K562 (cell line): ENCODE measurements at regions not wholly inside any gene's neighbourhood (a gene's known extent, or its start where the extent isn't known, plus 50 kb on each side); places are given as distances from the start of the nearest gene placed in this dataset.

Source experiments
- ATAC-seq: fragments of 200-7000 bp; cut with Tn5 transposase; 3 replicates; pipeline ENCODE4 v1.9.1; 2020; ENCODE audit warnings: moderate library complexity
- BruUV-seq: library from RNA; stranded (reverse); fragments of 400-500 nt; replicated peaks from 2 replicates; lab custom pipeline; 2021; lab: Mats Ljungman, UMichigan
- CTCF ChIA-PET: fragments of 300-600 bp; formaldehyde crosslinking; extraction: SDS; loops from one replicate; lab custom pipeline; 2021; ENCODE audit warnings: low intra/inter-chr PET ratio; lab: Yijun Ruan, JAX
- POLR2A ChIA-PET: fragments of 300-600, 350-650 bp; sonication (Branson Sonifier 250); formaldehyde crosslinking; extraction: SDS; loops from one replicate; lab custom pipeline; 2021; ENCODE audit warnings: antibody characterized with exemption, inconsistent platforms; lab: Yijun Ruan, JAX
- DNase-seq, 4 experiments: peaks; one replicate each; pipeline versions ENCODE4 v3.0.0 to v3.0.0-alpha.2; 2011 to 2018; ENCODE audit warnings: low spot score in 3 of 4, mixed read lengths in 3 of 4; ENCODE audit errors: extremely low read depth in 1 of 4
- FAIRE-seq: peaks from 2 replicates; lab custom pipeline; 2011; peaks lifted over from hg19 to GRCh38; lab: Jason Lieb, UNC
- H2AFZ ChIP-seq: 2 replicates; pipeline ENCODE4 v1.6.0; 2011; ENCODE audit warnings: low read depth, low read length, control low read depth, inconsistent platforms
- H3K27ac ChIP-seq: fragments of 200-600 bp; 3 replicates; pipeline ENCODE4 v1.8.0; 2011; ENCODE audit warnings: low read depth, mild to moderate bottlenecking, control low read depth, inconsistent platforms, low read length, moderate library complexity, mixed read lengths; ENCODE audit errors: extremely low read depth
- H3K27me3 ChIP-seq, 2 experiments: fragments of 300-600 bp in 1 of 2; 2 replicates in 1 of 2; 3 replicates in 1 of 2; pipeline versions ENCODE4 v1.6.0 to v1.8.0; 2011; ENCODE audit warnings: inconsistent platforms in 2 of 2, low read length in 2 of 2, mild to moderate bottlenecking in 1 of 2, mixed read lengths in 1 of 2, moderate library complexity in 1 of 2; ENCODE audit not compliant: control insufficient read depth in 2 of 2, insufficient read depth in 2 of 2
- H3K36me3 ChIP-seq: fragments of 300-600 bp; 3 replicates; pipeline ENCODE4 v1.8.0; 2011; ENCODE audit warnings: mild to moderate bottlenecking, low read length, inconsistent platforms; ENCODE audit not compliant: control insufficient read depth, insufficient read depth
- H3K4me1 ChIP-seq, 2 experiments: fragments of 200-600 bp in 1 of 2; replicated peaks in 1 of 2; 2 replicates in 1 of 2; 3 replicates in 1 of 2; pipeline versions ENCODE4 v1.5.1 to v1.8.0; 2011; ENCODE audit warnings: inconsistent platforms in 2 of 2, low read length in 2 of 2, mild to moderate bottlenecking in 1 of 2, mixed read lengths in 1 of 2, moderate library complexity in 1 of 2; ENCODE audit not compliant: control insufficient read depth in 2 of 2, insufficient read depth in 2 of 2
- H3K4me2 ChIP-seq: 2 replicates; pipeline ENCODE4 v1.6.1; 2011; ENCODE audit warnings: low read length, control low read depth, inconsistent platforms, mixed read lengths; ENCODE audit not compliant: insufficient read depth
- H3K4me3 ChIP-seq: fragments of 200-600 bp; sonication (generic), shearing (Covaris generic); 2 replicates; pipeline ENCODE4 v1.5.1; 2016; ENCODE audit warnings: control low read depth, inconsistent platforms
- H3K79me2 ChIP-seq: fragments of 200-600 bp; 3 replicates; pipeline ENCODE4 v1.8.0; 2011; ENCODE audit warnings: low read length, inconsistent platforms; ENCODE audit not compliant: control insufficient read depth, insufficient read depth
- H3K9ac ChIP-seq, 2 experiments: 2 replicates each; pipeline versions ENCODE4 v1.6.0 to v1.6.1; 2011; ENCODE audit warnings: low read depth in 2 of 2, low read length in 2 of 2, control low read depth in 1 of 2, inconsistent platforms in 1 of 2, mild to moderate bottlenecking in 1 of 2, mixed read lengths in 1 of 2; ENCODE audit not compliant: insufficient read depth in 1 of 2
- H3K9me1 ChIP-seq: one replicate; pipeline ENCODE4 v1.6.0; 2011; ENCODE audit warnings: inconsistent platforms, mild to moderate bottlenecking, low read length, moderate library complexity; ENCODE audit not compliant: control insufficient read depth, insufficient read depth
- H3K9me3 ChIP-seq: replicated peaks from 2 replicates; pipeline ENCODE4 v1.5.1; 2011; ENCODE audit warnings: low read depth, low read length, inconsistent platforms; ENCODE audit not compliant: control insufficient read depth, insufficient read depth
- H4K20me1 ChIP-seq: replicated peaks from 2 replicates; pipeline ENCODE4 v1.6.1; 2011; ENCODE audit warnings: low read length, inconsistent platforms, mixed read lengths; ENCODE audit not compliant: control insufficient read depth, insufficient read depth
- PPARD ChIP-seq: fragments of 250-450 bp; sonication (Bioruptor Pico); IDR thresholded peaks from 2 replicates; pipeline ENCODE4 v1.8.0; 2022; ENCODE audit warnings: inconsistent platforms, mild to moderate bottlenecking, moderate library complexity
- ZNF316 ChIP-seq: fragments of 450-650 bp; IDR thresholded peaks from 2 replicates; pipeline ENCODE4 v1.6.1; 2016
- WGBS: fragments of 100-300 bp; shearing (Covaris generic); methylation state at CpG from one replicate; pipeline ENCODE4 v1.1.6; 2016; ENCODE audit warnings: low coverage, mixed read lengths; ENCODE audit not compliant: insufficient coverage; ENCODE audit errors: missing lambda C conversion rate; 5-methylcytosine and 5-hydroxymethylcytosine counted together
- in situ Hi-C: fragments of 300-500 bp; cut with MboI; formaldehyde crosslinking; loops from 4 replicates; pipeline ENCODE4 v1.15.0; 2018; ENCODE audit warnings: inconsistent platforms, mixed read lengths
- intact Hi-C: fragments of 100-400 bp; cut with micrococcal nuclease; formaldehyde crosslinking; loops from 2 replicates; pipeline ENCODE4 v1.14.2; 2022
- TF ChIP-seq, protein P1 (sequence below): fragments of 450-650 bp; IDR thresholded peaks from 2 replicates; pipeline ENCODE4 v1.6.1; 2016; ENCODE audit warnings: antibody characterized with exemption
- TF ChIP-seq, protein P2 (sequence below): sonication (generic); formaldehyde crosslinking; IDR thresholded peaks from 2 replicates; pipeline ENCODE4 v1.8.1; 2023; ENCODE audit warnings: mild to moderate bottlenecking, missing genetic modification reagents

DNA sequence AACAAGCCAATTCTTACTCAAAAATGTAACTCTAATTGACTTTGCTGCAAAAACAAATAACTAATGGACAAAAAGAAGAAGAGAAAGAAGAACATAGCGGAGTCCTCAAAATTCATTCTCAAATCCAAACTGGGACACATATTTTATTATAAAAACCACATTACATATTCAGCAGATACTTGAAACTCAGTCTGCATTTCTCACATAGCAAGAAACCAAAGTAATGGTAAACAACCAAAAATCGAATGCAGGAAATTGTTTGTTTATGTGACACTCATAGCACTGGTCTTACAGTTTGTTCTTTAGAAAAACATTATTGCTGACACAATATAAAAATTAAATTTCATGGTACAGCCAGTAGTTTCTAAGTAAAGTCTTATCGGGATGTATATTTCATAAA is 789.8 kb downstream of the SLITRK6 start:
- no peak overlapping the region for H3K9ac ChIP-seq
- 0% methylated on average over 3 of the region's 3 CpGs for WGBS
- in situ Hi-C loops: no loop called here
- ChIA-PET CTCF (no interaction called here), POLR2A (no interaction called here)
- H3K27me3 ChIP-seq: no peaks in the 10 kb centered on the region
- H2AFZ ChIP-seq: no peak overlapping the region
- H3K79me2 ChIP-seq: no peaks in the 10 kb centered on the region
- intact Hi-C loops: no loop called here
- no peak overlapping the region for H3K4me2 ChIP-seq
- DNase-seq (no peak), FAIRE-seq (no peak)
- H3K27ac ChIP-seq: no peak overlapping the region
- no peaks in the 10 kb centered on the region for H3K4me1 ChIP-seq
- no peaks in the 10 kb centered on the region for H3K36me3 ChIP-seq
- BruUV-seq: no TSS peak
- no peaks in the 10 kb centered on the region for H4K20me1 ChIP-seq
- no peak for TF ChIP-seq PPARD (CRISPR knock-in tag)
- 0 out of 2 replicates have a peak, but pooled peaks have one; percentile 8 for TF ChIP-seq ZNF316
- TF ChIP-seq, all 486 proteins: peak for 1
- Histone ChIP-seq H3K9me3 (no peaks in the 10 kb centered on the region), H3K4me3 (no peak overlapping the region), H3K9me1 (no peaks in the 10 kb centered on the region)
- no peak for ATAC-seq

GRCh38 chr13:84999252-84999651 is 800.0 kb downstream of the SLITRK6 start:
- ATAC-seq (no peak), DNase-seq (no peak), FAIRE-seq (no peak)
- ChIA-PET POLR2A (no interaction called here), CTCF (no interaction called here)
- no peaks in the 10 kb centered on the region for H3K36me3 ChIP-seq
- intact Hi-C loops: no loop called here
- no peaks in the 10 kb centered on the region for H3K4me1 ChIP-seq
- H3K9me3 ChIP-seq: no peaks in the 10 kb centered on the region
- H3K9me1 ChIP-seq: no peaks in the 10 kb centered on the region
- H3K4me2 ChIP-seq: no peak overlapping the region
- no peaks in the 10 kb centered on the region for H3K27me3 ChIP-seq
- H3K79me2 ChIP-seq: no peaks in the 10 kb centered on the region
- WGBS: 0% methylated on average over 1 of the region's 1 CpG
- TF ChIP-seq, protein P1, sequence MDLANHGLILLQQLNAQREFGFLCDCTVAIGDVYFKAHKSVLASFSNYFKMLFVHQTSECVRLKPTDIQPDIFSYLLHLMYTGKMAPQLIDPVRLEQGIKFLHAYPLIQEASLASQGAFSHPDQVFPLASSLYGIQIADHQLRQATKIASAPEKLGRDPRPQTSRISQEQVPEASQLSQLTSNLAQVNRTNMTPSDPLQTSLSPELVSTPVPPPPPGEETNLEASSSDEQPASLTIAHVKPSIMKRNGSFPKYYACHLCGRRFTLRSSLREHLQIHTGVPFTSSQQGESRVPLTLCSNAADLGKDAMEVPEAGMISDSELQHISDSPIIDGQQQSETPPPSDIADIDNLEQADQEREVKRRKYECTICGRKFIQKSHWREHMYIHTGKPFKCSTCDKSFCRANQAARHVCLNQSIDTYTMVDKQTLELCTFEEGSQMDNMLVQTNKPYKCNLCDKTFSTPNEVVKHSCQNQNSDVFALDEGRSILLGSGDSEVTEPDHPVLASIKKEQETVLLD: no peak
- TF ChIP-seq, protein P2, sequence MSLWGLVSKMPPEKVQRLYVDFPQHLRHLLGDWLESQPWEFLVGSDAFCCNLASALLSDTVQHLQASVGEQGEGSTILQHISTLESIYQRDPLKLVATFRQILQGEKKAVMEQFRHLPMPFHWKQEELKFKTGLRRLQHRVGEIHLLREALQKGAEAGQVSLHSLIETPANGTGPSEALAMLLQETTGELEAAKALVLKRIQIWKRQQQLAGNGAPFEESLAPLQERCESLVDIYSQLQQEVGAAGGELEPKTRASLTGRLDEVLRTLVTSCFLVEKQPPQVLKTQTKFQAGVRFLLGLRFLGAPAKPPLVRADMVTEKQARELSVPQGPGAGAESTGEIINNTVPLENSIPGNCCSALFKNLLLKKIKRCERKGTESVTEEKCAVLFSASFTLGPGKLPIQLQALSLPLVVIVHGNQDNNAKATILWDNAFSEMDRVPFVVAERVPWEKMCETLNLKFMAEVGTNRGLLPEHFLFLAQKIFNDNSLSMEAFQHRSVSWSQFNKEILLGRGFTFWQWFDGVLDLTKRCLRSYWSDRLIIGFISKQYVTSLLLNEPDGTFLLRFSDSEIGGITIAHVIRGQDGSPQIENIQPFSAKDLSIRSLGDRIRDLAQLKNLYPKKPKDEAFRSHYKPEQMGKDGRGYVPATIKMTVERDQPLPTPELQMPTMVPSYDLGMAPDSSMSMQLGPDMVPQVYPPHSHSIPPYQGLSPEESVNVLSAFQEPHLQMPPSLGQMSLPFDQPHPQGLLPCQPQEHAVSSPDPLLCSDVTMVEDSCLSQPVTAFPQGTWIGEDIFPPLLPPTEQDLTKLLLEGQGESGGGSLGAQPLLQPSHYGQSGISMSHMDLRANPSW (CRISPR knock-in tag): no peak
- no peak overlapping the region for H3K9ac ChIP-seq
- H3K27ac ChIP-seq: no peak overlapping the region
- in situ Hi-C loops: no loop called here
- H2AFZ ChIP-seq: no peak overlapping the region
- no peak overlapping the region for H3K4me3 ChIP-seq
- H4K20me1 ChIP-seq: no peaks in the 10 kb centered on the region
- no TSS peak for BruUV-seq
